ENCODE measurements at regions not wholly inside any gene's neighbourhood (a gene's known extent, or its start where the extent isn't known, plus 50 kb on each side); places are given as distances from the start of the nearest gene placed in this dataset.

DNA sequence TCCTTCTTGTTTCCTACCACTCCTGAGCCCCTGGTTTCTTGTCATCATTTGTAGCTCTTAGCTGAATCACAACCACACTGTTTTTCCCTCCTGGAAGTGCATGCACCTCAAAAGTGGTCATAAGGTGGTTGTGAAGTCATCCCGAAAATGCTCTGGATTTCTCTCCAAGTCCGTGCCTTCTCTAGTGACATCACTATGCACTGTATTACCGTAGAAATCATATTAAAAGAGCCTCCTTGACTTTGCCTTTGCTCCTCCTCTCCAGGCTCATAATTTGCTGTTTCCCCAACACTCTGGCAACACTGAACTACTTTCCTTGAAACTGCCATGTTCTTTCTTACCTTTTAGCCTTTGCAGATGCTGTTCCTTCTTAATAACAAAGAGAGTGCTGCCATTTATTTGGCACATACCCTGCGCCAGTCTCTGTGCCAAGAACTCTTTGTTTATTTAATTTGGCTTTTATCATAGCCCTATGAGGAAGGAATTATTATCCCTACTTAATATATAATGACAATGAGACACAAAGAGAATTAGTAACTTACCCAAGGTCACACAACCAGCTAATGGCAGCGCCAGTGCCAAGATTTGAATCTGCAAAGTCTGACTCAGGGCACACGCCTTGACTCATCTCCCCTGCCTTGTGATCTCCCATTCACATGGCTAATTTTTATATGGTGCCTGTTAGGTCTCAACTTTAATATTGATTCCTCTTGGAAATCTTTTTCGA, 115.4 kb downstream of the KIF4B start:
- Histone ChIP-seq H3K79me2 (ENCODE audit: control insufficient read depth in 1 of 2, insufficient read depth in 2 of 2, low read length in 2 of 2) (no peaks in the 10 kb centered on the region), H4K91ac (replicated peaks; ENCODE audit: insufficient read length, low read length) (no peak overlapping the region), H4K8ac (ENCODE audit: extremely low read depth, insufficient read depth, low read length) (no peak overlapping the region), H3K18ac (ENCODE audit: extremely low read depth, low read length) (no peak overlapping the region), H3K27me3 (replicated peaks in 1 of 4; ENCODE audit: control insufficient read depth in 3 of 4, extremely low read depth in 1 of 4, insufficient read depth in 3 of 4, low read length in 3 of 4) (no peaks in the 10 kb centered on the region), H2AK5ac (ENCODE audit: low read depth, low read length) (no peak overlapping the region), H4K20me1 (replicated peaks in 1 of 2; ENCODE audit: control insufficient read depth in 1 of 2, insufficient read depth in 2 of 2, low read length in 2 of 2) (no peaks in the 10 kb centered on the region), H2BK20ac (ENCODE audit: low read length) (no peak overlapping the region), H2BK5ac (ENCODE audit: low read depth, low read length) (no peak overlapping the region), H3K4me2 (ENCODE audit: insufficient read depth in 1 of 2, low read depth in 2 of 2, low read length in 2 of 2) (no peak overlapping the region), H2AFZ (ENCODE audit: low read length) (no peak overlapping the region), H3K79me1 (ENCODE audit: low read depth, low read length) (no peaks in the 10 kb centered on the region), H3K9me3 (ENCODE audit: insufficient read depth in 2 of 2, low read depth in 1 of 2, low read length in 1 of 2) (no peaks in the 10 kb centered on the region), H3K9ac (replicated peaks in 1 of 4; ENCODE audit: extremely low read depth in 1 of 4, low read depth in 3 of 4, low read length in 3 of 4) (no peak overlapping the region), H3K23me2 (ENCODE audit: low read depth, low read length) (no peaks in the 10 kb centered on the region), H3K36me3 (ENCODE audit: control insufficient read depth in 2 of 4, insufficient read depth in 4 of 4, low read length in 3 of 4) (no peaks in the 10 kb centered on the region), H3K4ac (replicated peaks; ENCODE audit: insufficient read length, low read depth, low read length) (no peak overlapping the region), H2BK15ac (ENCODE audit: low read length) (no peak overlapping the region), H3K14ac (ENCODE audit: insufficient read length) (no peak overlapping the region), H3K4me1 (replicated peaks in 1 of 4; ENCODE audit: control insufficient read depth in 3 of 4, insufficient read depth in 4 of 4, low read length in 3 of 4) (no peaks in the 10 kb centered on the region), H3K23ac (ENCODE audit: insufficient read length) (no peak overlapping the region), H3K27ac (ENCODE audit: low read depth, low read length) (no peak overlapping the region), H2BK12ac (ENCODE audit: low read depth, low read length) (no peak overlapping the region), H3K56ac (replicated peaks; ENCODE audit: insufficient read length, low read depth, low read length) (no peak overlapping the region), H2BK120ac (replicated peaks; ENCODE audit: low read depth, low read length) (no peak overlapping the region), H4K5ac (ENCODE audit: insufficient read length, low read depth, low read length) (no peak overlapping the region), H3K4me3 (ENCODE audit: extremely low read depth in 1 of 4, insufficient read depth in 2 of 4, low read depth in 3 of 4, low read length in 4 of 4) (no peak overlapping the region)
- TF ChIP-seq KDM1A (IDR thresholded peaks at IDR 0.05; ENCODE audit: borderline replicate concordance, low read length) (no peak), ZNF274 (IDR thresholded peaks at IDR 0.05; ENCODE audit: borderline replicate concordance, extremely low read depth, low read length) (no peak)
- TF ChIP-seq, protein P1, sequence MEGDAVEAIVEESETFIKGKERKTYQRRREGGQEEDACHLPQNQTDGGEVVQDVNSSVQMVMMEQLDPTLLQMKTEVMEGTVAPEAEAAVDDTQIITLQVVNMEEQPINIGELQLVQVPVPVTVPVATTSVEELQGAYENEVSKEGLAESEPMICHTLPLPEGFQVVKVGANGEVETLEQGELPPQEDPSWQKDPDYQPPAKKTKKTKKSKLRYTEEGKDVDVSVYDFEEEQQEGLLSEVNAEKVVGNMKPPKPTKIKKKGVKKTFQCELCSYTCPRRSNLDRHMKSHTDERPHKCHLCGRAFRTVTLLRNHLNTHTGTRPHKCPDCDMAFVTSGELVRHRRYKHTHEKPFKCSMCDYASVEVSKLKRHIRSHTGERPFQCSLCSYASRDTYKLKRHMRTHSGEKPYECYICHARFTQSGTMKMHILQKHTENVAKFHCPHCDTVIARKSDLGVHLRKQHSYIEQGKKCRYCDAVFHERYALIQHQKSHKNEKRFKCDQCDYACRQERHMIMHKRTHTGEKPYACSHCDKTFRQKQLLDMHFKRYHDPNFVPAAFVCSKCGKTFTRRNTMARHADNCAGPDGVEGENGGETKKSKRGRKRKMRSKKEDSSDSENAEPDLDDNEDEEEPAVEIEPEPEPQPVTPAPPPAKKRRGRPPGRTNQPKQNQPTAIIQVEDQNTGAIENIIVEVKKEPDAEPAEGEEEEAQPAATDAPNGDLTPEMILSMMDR (IDR thresholded peaks at IDR 0.05; ENCODE audit: control extremely low read depth in 1 of 3, insufficient read depth in 1 of 3, low read depth in 1 of 3, low read length in 3 of 3) = no peak
- ChIA-PET CTCF (ENCODE audit: partially characterized antibody) (interaction anchor here (1.2 to 1.3 kb wide), 2 partner anchors 11 to 133 kb away, joined by 3 to 4 read pairs; no protein-coding TSS in a partner anchor), POLR2A (ENCODE audit: partially characterized antibody) (no interaction called here)
- FAIRE-seq (no peak), DNase-seq (ENCODE audit: low read depth in 1 of 2, low spot score in 2 of 2) (no peak)
- WGBS, 2 experiments (ENCODE audit: extremely low coverage in 1 of 2, insufficient coverage in 1 of 2, insufficient read length in 1 of 2, insufficient replicate concordance in 2 of 2, low coverage in 1 of 2, low lambda C conversion rate in 2 of 2, missing lambda C conversion rate in 1 of 2) = 97% methylated on average over 7 of the region's 7 CpGs; no CpG with 5 or more reads in 1 of the 2 experiments

All from H1 (cell line).